PFSK-1 (cell line): ENCODE measurements at regions not wholly inside any gene's neighbourhood (a gene's known extent, or its start where the extent isn't known, plus 50 kb on each side); places are given as distances from the start of the nearest gene placed in this dataset.

Experiments
- POLR2AphosphoS5 ChIP-seq: IDR thresholded peaks from 2 replicates; pipeline ENCODE4 v1.6.1; 2012; ENCODE audit warnings: low read depth, mild to moderate bottlenecking, control low read depth, low read length, moderate library complexity
- SIN3A ChIP-seq: IDR thresholded peaks from 2 replicates; pipeline ENCODE4 v1.6.1; 2012; ENCODE audit warnings: mild to moderate bottlenecking, low read length, moderate library complexity, borderline replicate concordance; ENCODE audit not compliant: insufficient read depth
- TAF1 ChIP-seq: IDR thresholded peaks from 2 replicates; pipeline ENCODE4 v1.6.1; 2012; ENCODE audit warnings: low read length, control low read depth, borderline replicate concordance; ENCODE audit not compliant: insufficient read depth
- TF ChIP-seq, protein P1 (sequence below), 2 experiments: IDR thresholded peaks; 2 replicates each; pipeline versions ENCODE4 v1.6.1 to v1.8.0; 2011 to 2012; ENCODE audit warnings: low read depth in 2 of 2, low read length in 2 of 2, control low read depth in 1 of 2, inconsistent platforms in 1 of 2, mild to moderate bottlenecking in 1 of 2, moderate library complexity in 1 of 2; ENCODE audit not compliant: insufficient read depth in 1 of 2

DNA sequence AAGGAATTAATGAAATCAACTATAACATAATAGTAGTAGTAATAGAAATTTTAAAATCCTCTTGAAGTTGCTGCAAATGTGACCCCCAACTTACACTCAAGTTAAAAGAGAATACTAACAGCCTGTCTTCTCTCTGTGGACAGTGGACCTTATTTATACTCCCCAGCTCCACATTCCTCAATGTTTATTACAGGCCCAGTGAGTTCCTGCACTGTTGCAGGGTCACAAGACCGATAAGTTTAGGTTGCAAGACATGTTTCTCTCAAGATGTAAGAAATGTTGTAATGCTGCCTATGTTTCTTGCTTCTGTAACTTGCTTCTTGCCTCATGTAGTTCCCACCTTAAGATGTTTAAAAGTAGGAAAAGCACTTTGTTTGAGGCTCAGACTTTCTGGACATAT, 888.1 kb downstream of the PDCD6IP start:
- TF ChIP-seq, protein P1, sequence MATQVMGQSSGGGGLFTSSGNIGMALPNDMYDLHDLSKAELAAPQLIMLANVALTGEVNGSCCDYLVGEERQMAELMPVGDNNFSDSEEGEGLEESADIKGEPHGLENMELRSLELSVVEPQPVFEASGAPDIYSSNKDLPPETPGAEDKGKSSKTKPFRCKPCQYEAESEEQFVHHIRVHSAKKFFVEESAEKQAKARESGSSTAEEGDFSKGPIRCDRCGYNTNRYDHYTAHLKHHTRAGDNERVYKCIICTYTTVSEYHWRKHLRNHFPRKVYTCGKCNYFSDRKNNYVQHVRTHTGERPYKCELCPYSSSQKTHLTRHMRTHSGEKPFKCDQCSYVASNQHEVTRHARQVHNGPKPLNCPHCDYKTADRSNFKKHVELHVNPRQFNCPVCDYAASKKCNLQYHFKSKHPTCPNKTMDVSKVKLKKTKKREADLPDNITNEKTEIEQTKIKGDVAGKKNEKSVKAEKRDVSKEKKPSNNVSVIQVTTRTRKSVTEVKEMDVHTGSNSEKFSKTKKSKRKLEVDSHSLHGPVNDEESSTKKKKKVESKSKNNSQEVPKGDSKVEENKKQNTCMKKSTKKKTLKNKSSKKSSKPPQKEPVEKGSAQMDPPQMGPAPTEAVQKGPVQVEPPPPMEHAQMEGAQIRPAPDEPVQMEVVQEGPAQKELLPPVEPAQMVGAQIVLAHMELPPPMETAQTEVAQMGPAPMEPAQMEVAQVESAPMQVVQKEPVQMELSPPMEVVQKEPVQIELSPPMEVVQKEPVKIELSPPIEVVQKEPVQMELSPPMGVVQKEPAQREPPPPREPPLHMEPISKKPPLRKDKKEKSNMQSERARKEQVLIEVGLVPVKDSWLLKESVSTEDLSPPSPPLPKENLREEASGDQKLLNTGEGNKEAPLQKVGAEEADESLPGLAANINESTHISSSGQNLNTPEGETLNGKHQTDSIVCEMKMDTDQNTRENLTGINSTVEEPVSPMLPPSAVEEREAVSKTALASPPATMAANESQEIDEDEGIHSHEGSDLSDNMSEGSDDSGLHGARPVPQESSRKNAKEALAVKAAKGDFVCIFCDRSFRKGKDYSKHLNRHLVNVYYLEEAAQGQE (IDR thresholded peaks at IDR 0.05; ENCODE audit: insufficient read depth in 1 of 2, low read depth in 2 of 2, low read length in 2 of 2): no peak
- TF ChIP-seq POLR2AphosphoS5 (no peak), TAF1 (no peak), SIN3A (no peak)
